K562 (cell line): ENCODE measurements at regions not wholly inside any gene's neighbourhood (a gene's known extent, or its start where the extent isn't known, plus 50 kb on each side); places are given as distances from the start of the nearest gene placed in this dataset.
"Not testable (repeated sequence)": the region's sequence is repeated elsewhere in the genome, so short reads cannot be mapped to it uniquely, and the experiment has no call there.

Source experiments
- ATAC-seq: fragments of 200-7000 bp; cut with Tn5 transposase; 3 replicates; pipeline ENCODE4 v1.9.1; 2020; ENCODE audit warnings: moderate library complexity
- BruUV-seq: library from RNA; stranded (reverse); fragments of 400-500 nt; replicated peaks from 2 replicates; lab custom pipeline; 2021; lab: Mats Ljungman, UMichigan
- CTCF ChIA-PET: fragments of 300-600 bp; formaldehyde crosslinking; extraction: SDS; loops from one replicate; lab custom pipeline; 2021; ENCODE audit warnings: low intra/inter-chr PET ratio; lab: Yijun Ruan, JAX
- POLR2A ChIA-PET: fragments of 300-600, 350-650 bp; sonication (Branson Sonifier 250); formaldehyde crosslinking; extraction: SDS; loops from one replicate; lab custom pipeline; 2021; ENCODE audit warnings: antibody characterized with exemption, inconsistent platforms; lab: Yijun Ruan, JAX
- DNase-seq, 4 experiments: peaks; one replicate each; pipeline versions ENCODE4 v3.0.0 to v3.0.0-alpha.2; 2011 to 2018; ENCODE audit warnings: low spot score in 3 of 4, mixed read lengths in 3 of 4; ENCODE audit errors: extremely low read depth in 1 of 4
- FAIRE-seq: peaks from 2 replicates; lab custom pipeline; 2011; peaks lifted over from hg19 to GRCh38; lab: Jason Lieb, UNC
- H2AFZ ChIP-seq: 2 replicates; pipeline ENCODE4 v1.6.0; 2011; ENCODE audit warnings: low read depth, low read length, control low read depth, inconsistent platforms
- H3K27ac ChIP-seq: fragments of 200-600 bp; 3 replicates; pipeline ENCODE4 v1.8.0; 2011; ENCODE audit warnings: low read depth, mild to moderate bottlenecking, control low read depth, inconsistent platforms, low read length, moderate library complexity, mixed read lengths; ENCODE audit errors: extremely low read depth
- H3K27me3 ChIP-seq, 2 experiments: fragments of 300-600 bp in 1 of 2; 2 replicates in 1 of 2; 3 replicates in 1 of 2; pipeline versions ENCODE4 v1.6.0 to v1.8.0; 2011; ENCODE audit warnings: inconsistent platforms in 2 of 2, low read length in 2 of 2, mild to moderate bottlenecking in 1 of 2, mixed read lengths in 1 of 2, moderate library complexity in 1 of 2; ENCODE audit not compliant: control insufficient read depth in 2 of 2, insufficient read depth in 2 of 2
- H3K36me3 ChIP-seq: fragments of 300-600 bp; 3 replicates; pipeline ENCODE4 v1.8.0; 2011; ENCODE audit warnings: mild to moderate bottlenecking, low read length, inconsistent platforms; ENCODE audit not compliant: control insufficient read depth, insufficient read depth
- H3K4me1 ChIP-seq, 2 experiments: fragments of 200-600 bp in 1 of 2; replicated peaks in 1 of 2; 2 replicates in 1 of 2; 3 replicates in 1 of 2; pipeline versions ENCODE4 v1.5.1 to v1.8.0; 2011; ENCODE audit warnings: inconsistent platforms in 2 of 2, low read length in 2 of 2, mild to moderate bottlenecking in 1 of 2, mixed read lengths in 1 of 2, moderate library complexity in 1 of 2; ENCODE audit not compliant: control insufficient read depth in 2 of 2, insufficient read depth in 2 of 2
- H3K4me2 ChIP-seq: 2 replicates; pipeline ENCODE4 v1.6.1; 2011; ENCODE audit warnings: low read length, control low read depth, inconsistent platforms, mixed read lengths; ENCODE audit not compliant: insufficient read depth
- H3K4me3 ChIP-seq: fragments of 200-600 bp; sonication (generic), shearing (Covaris generic); 2 replicates; pipeline ENCODE4 v1.5.1; 2016; ENCODE audit warnings: control low read depth, inconsistent platforms
- H3K79me2 ChIP-seq: fragments of 200-600 bp; 3 replicates; pipeline ENCODE4 v1.8.0; 2011; ENCODE audit warnings: low read length, inconsistent platforms; ENCODE audit not compliant: control insufficient read depth, insufficient read depth
- H3K9ac ChIP-seq, 2 experiments: 2 replicates each; pipeline versions ENCODE4 v1.6.0 to v1.6.1; 2011; ENCODE audit warnings: low read depth in 2 of 2, low read length in 2 of 2, control low read depth in 1 of 2, inconsistent platforms in 1 of 2, mild to moderate bottlenecking in 1 of 2, mixed read lengths in 1 of 2; ENCODE audit not compliant: insufficient read depth in 1 of 2
- H3K9me1 ChIP-seq: one replicate; pipeline ENCODE4 v1.6.0; 2011; ENCODE audit warnings: inconsistent platforms, mild to moderate bottlenecking, low read length, moderate library complexity; ENCODE audit not compliant: control insufficient read depth, insufficient read depth
- H3K9me3 ChIP-seq: replicated peaks from 2 replicates; pipeline ENCODE4 v1.5.1; 2011; ENCODE audit warnings: low read depth, low read length, inconsistent platforms; ENCODE audit not compliant: control insufficient read depth, insufficient read depth
- H4K20me1 ChIP-seq: replicated peaks from 2 replicates; pipeline ENCODE4 v1.6.1; 2011; ENCODE audit warnings: low read length, inconsistent platforms, mixed read lengths; ENCODE audit not compliant: control insufficient read depth, insufficient read depth
- CEBPB ChIP-seq: fragments of 450-650 bp; IDR thresholded peaks from 2 replicates; pipeline ENCODE4 v1.6.1; 2016; ENCODE audit warnings: missing genetic modification characterization, missing compliant biosample characterization
- CEBPG ChIP-seq, 3 experiments: fragments of 200-800 bp in 1 of 3; sonication (Bioruptor generic) in 1 of 3; sonication (generic) in 1 of 3; formaldehyde crosslinking in 1 of 3; IDR thresholded peaks in 2 of 3; conservative IDR thresholded peaks in 1 of 3; 2 replicates each; pipeline versions ENCODE4 v1.6.1 to v1.8.0; 2016 to 2022; ENCODE audit warnings: missing compliant biosample characterization in 2 of 3, missing genetic modification characterization in 2 of 3, mild to moderate bottlenecking in 1 of 3, missing genetic modification reagents in 1 of 3
- ETS2 ChIP-seq: IDR thresholded peaks from 2 replicates; pipeline ENCODE4 v1.6.1; 2016; ENCODE audit warnings: borderline replicate concordance, missing genetic modification characterization, mild to moderate bottlenecking, moderate library complexity, missing compliant biosample characterization; ENCODE audit not compliant: poor library complexity, severe bottlenecking
- FOXA3 ChIP-seq, 2 experiments: fragments of 450-650 bp in 1 of 2; sonication (generic) in 1 of 2; formaldehyde crosslinking; IDR thresholded peaks in 1 of 2; conservative IDR thresholded peaks in 1 of 2; 2 replicates each; pipeline versions ENCODE4 v1.4.0 to v1.8.0; 2020 to 2022; ENCODE audit warnings: mild to moderate bottlenecking in 2 of 2, missing genetic modification reagents in 1 of 2
- MAFG ChIP-seq: fragments of 450-650 bp; conservative IDR thresholded peaks from 2 replicates; pipeline ENCODE4 v1.6.1; 2016; ENCODE audit warnings: missing genetic modification characterization, missing compliant biosample characterization
- MXD1 ChIP-seq: fragments of 250-450 bp; sonication (Bioruptor Pico); IDR thresholded peaks from 2 replicates; pipeline ENCODE4 v1.8.0; 2021; ENCODE audit warnings: borderline replicate concordance, mild to moderate bottlenecking, moderate library complexity; ENCODE audit not compliant: poor library complexity, severe bottlenecking
- ZFP36 ChIP-seq: fragments of 150-350 bp; IDR thresholded peaks from 2 replicates; pipeline ENCODE4 v1.6.1; 2018; ENCODE audit warnings: low read length, low read depth; ENCODE audit not compliant: partially characterized antibody
- WGBS: fragments of 100-300 bp; shearing (Covaris generic); methylation state at CpG from one replicate; pipeline ENCODE4 v1.1.6; 2016; ENCODE audit warnings: low coverage, mixed read lengths; ENCODE audit not compliant: insufficient coverage; ENCODE audit errors: missing lambda C conversion rate; 5-methylcytosine and 5-hydroxymethylcytosine counted together
- in situ Hi-C: fragments of 300-500 bp; cut with MboI; formaldehyde crosslinking; loops from 4 replicates; pipeline ENCODE4 v1.15.0; 2018; ENCODE audit warnings: inconsistent platforms, mixed read lengths
- intact Hi-C: fragments of 100-400 bp; cut with micrococcal nuclease; formaldehyde crosslinking; loops from 2 replicates; pipeline ENCODE4 v1.14.2; 2022

- Histone ChIP-seq H3K79me2 (no peaks in the 10 kb centered on the region), H3K9me3 (no peaks in the 10 kb centered on the region), H3K4me3 (no peak overlapping the region), H3K9ac (no peak overlapping the region), H2AFZ (no peak overlapping the region), H4K20me1 (no peaks in the 10 kb centered on the region), H3K27ac (no peak overlapping the region), H3K27me3 (no peaks in the 10 kb centered on the region), H3K4me2 (no peak overlapping the region), H3K4me1 (no peaks in the 10 kb centered on the region), H3K9me1 (no peaks in the 10 kb centered on the region), H3K36me3 (no peaks in the 10 kb centered on the region)
- ATAC-seq (no peak), FAIRE-seq (no peak), DNase-seq (no peak)
- TF ChIP-seq FOXA3 (CRISPR knock-in tag; conservative IDR thresholded peaks at IDR 0.05 in 1 of 2, IDR thresholded peaks at IDR 0.05 in 1 of 2) (peak in 1 of 2 experiments; percentile 42; a peak in 2 of 4 replicates), ZFP36 (no peak)
- BruUV-seq: no TSS peak
- intact Hi-C loops: no loop called here
- CTCF ChIA-PET: no interaction called here
- POLR2A ChIA-PET: no interaction called here
- in situ Hi-C loops: no loop called here
These were observed 341.6 kb upstream of the PIK3R1 start for GRCh38 chr5:67873935-67874334.

GRCh38 chr5:67870662-67871061 lies 344.9 kb upstream of the PIK3R1 start:
- Histone ChIP-seq H3K9me1 (no peaks in the 10 kb centered on the region), H3K79me2 (no peaks in the 10 kb centered on the region), H3K4me1 (no peaks in the 10 kb centered on the region), H3K27me3 (no peaks in the 10 kb centered on the region), H3K9me3 (no peaks in the 10 kb centered on the region), H3K4me2 (no peak overlapping the region), H3K9ac (no peak overlapping the region), H2AFZ (no peak overlapping the region), H3K4me3 (no peak overlapping the region), H3K27ac (no peak overlapping the region), H3K36me3 (no peaks in the 10 kb centered on the region), H4K20me1 (no peaks in the 10 kb centered on the region)
- FAIRE-seq: no peak
- in situ Hi-C loops (no loop called here), intact Hi-C loops (no loop called here)
- no peak for DNase-seq
- TF ChIP-seq CEBPG (CRISPR knock-in tag; IDR thresholded peaks at IDR 0.05) (no peak), CEBPG (tag; conservative IDR thresholded peaks at IDR 0.05 in 1 of 2, IDR thresholded peaks at IDR 0.05 in 1 of 2) (peak in 1 of 2 experiments; percentile 29; a peak in 1 of 4 replicates), ETS2 (no peak), MAFG (tag) (no peak), CEBPB (tag) (0 out of 2 replicates have a peak, but pooled peaks have one; percentile 8), MXD1 (CRISPR knock-in tag) (no peak)
- 0% methylated on average over 3 of the region's 3 CpGs for WGBS
- ATAC-seq: no peak
- POLR2A ChIA-PET: no interaction called here
- CTCF ChIA-PET: no interaction called here
- BruUV-seq: no TSS peak

GRCh38 chr5:67864335-67864734 lies 351.2 kb upstream of the PIK3R1 start:
- H4K20me1 ChIP-seq, ATAC-seq, H3K4me2 ChIP-seq, POLR2A ChIA-PET, H3K27me3 ChIP-seq, H3K36me3 ChIP-seq, in situ Hi-C loops, H2AFZ ChIP-seq, BruUV-seq, H3K9me3 ChIP-seq, CTCF ChIA-PET, H3K9ac ChIP-seq, DNase-seq, H3K4me3 ChIP-seq, intact Hi-C loops, H3K79me2 ChIP-seq, FAIRE-seq, H3K27ac ChIP-seq, H3K4me1 ChIP-seq, H3K9me1 ChIP-seq: not testable (repeated sequence)
- WGBS: 0% methylated on average over 1 of the region's 1 CpG
